ENCODE measurements at regions not wholly inside any gene's neighbourhood (a gene's known extent, or its start where the extent isn't known, plus 50 kb on each side); places are given as distances from the start of the nearest gene placed in this dataset.

DNA sequence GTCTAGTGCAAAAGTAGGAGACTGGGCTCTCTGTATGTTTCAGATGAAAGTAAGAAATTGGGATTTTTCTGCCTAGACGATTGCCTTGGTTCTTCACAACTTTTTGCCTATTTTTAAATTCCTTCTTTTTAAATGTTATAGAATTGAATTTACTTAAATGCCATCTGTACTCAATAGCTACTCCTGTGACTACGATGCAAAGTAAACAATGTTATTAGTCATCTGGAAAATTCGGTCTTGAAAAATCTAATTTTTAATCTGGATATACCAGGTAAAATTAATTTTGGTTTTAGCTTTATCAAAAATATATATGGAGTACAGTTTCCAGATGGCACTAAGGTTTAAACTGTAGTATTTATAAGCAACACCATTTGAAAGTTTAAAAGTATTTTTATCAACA, 472.2 kb downstream of the UTRN start:
- no peaks in the 10 kb centered on the region for H3K9me3 ChIP-seq (ENCODE audit: control insufficient read depth, insufficient read depth, low read length)
- H3F3A ChIP-seq (ENCODE audit: control insufficient read depth, insufficient read depth): no peaks in the 10 kb centered on the region
- no peak for TF ChIP-seq EZH2phosphoT487 (IDR thresholded peaks at IDR 0.05; ENCODE audit: borderline replicate concordance, low read length)
- TF ChIP-seq, protein P1, sequence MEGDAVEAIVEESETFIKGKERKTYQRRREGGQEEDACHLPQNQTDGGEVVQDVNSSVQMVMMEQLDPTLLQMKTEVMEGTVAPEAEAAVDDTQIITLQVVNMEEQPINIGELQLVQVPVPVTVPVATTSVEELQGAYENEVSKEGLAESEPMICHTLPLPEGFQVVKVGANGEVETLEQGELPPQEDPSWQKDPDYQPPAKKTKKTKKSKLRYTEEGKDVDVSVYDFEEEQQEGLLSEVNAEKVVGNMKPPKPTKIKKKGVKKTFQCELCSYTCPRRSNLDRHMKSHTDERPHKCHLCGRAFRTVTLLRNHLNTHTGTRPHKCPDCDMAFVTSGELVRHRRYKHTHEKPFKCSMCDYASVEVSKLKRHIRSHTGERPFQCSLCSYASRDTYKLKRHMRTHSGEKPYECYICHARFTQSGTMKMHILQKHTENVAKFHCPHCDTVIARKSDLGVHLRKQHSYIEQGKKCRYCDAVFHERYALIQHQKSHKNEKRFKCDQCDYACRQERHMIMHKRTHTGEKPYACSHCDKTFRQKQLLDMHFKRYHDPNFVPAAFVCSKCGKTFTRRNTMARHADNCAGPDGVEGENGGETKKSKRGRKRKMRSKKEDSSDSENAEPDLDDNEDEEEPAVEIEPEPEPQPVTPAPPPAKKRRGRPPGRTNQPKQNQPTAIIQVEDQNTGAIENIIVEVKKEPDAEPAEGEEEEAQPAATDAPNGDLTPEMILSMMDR (IDR thresholded peaks at IDR 0.05; ENCODE audit: low read depth, low read length, poor library complexity, severe bottlenecking): no peak
- no peaks in the 10 kb centered on the region for H3K36me3 ChIP-seq (ENCODE audit: control insufficient read depth, low read length)
- H3K79me2 ChIP-seq (ENCODE audit: control insufficient read depth, low read length): no peaks in the 10 kb centered on the region
- H3K27ac ChIP-seq (ENCODE audit: low read depth, low read length): no peak overlapping the region
- no peaks in the 10 kb centered on the region for H4K20me1 ChIP-seq (ENCODE audit: control insufficient read depth, insufficient read depth, low read depth, low read length)
- no peaks in the 10 kb centered on the region for H3K27me3 ChIP-seq (ENCODE audit: control insufficient read depth, low read length)
- no peak overlapping the region for H3K4me3 ChIP-seq (ENCODE audit: low read length)
- peaks cover 12% of the 10 kb centered on the region for H3K4me1 ChIP-seq (ENCODE audit: control insufficient read depth, low read length)
- no peaks in the 10 kb centered on the region for H3K9me2 ChIP-seq (replicated peaks; ENCODE audit: control insufficient read depth, low read length)
- no peak overlapping the region for H3K4me2 ChIP-seq (ENCODE audit: low read length)

DNA sequence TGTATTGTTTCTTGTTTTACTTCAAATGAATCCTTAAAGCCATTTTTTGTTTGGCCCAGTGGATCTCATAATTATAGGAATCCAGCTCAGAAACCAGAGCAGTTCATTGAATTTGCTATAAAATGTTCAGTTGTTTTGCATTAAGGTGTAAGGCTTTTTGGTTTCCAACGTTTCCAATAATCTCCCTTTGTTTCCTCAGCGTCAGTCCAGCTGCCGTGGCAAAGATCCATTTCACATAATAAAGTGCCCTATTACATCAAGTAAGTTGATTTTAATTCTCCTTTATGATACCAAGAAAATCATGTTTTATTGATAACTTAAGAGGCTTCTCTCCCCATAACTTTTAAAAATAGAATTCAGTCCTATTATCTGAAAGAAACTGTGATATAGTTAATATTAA, 472.6 kb downstream of the UTRN start:
- H3K36me3 ChIP-seq (ENCODE audit: control insufficient read depth, low read length): no peaks in the 10 kb centered on the region
- H3K9me3 ChIP-seq (ENCODE audit: control insufficient read depth, insufficient read depth, low read length): no peaks in the 10 kb centered on the region
- H3K27ac ChIP-seq (ENCODE audit: low read depth, low read length): no peak overlapping the region
- no peaks in the 10 kb centered on the region for H3K79me2 ChIP-seq (ENCODE audit: control insufficient read depth, low read length)
- no peaks in the 10 kb centered on the region for H4K20me1 ChIP-seq (ENCODE audit: control insufficient read depth, insufficient read depth, low read depth, low read length)
- no peaks in the 10 kb centered on the region for H3F3A ChIP-seq (ENCODE audit: control insufficient read depth, insufficient read depth)
- peaks cover 9% of the 10 kb centered on the region for H3K4me1 ChIP-seq (ENCODE audit: control insufficient read depth, low read length)
- H3K4me3 ChIP-seq (ENCODE audit: low read length): no peak overlapping the region
- H3K4me2 ChIP-seq (ENCODE audit: low read length): no peak overlapping the region
- no peaks in the 10 kb centered on the region for H3K27me3 ChIP-seq (ENCODE audit: control insufficient read depth, low read length)
- TF ChIP-seq, protein P1 (IDR thresholded peaks at IDR 0.05; ENCODE audit: low read depth, low read length, poor library complexity, severe bottlenecking): no peak
- TF ChIP-seq EZH2phosphoT487 (IDR thresholded peaks at IDR 0.05; ENCODE audit: borderline replicate concordance, low read length): no peak
- H3K9me2 ChIP-seq (replicated peaks; ENCODE audit: control insufficient read depth, low read length): no peaks in the 10 kb centered on the region

DNA sequence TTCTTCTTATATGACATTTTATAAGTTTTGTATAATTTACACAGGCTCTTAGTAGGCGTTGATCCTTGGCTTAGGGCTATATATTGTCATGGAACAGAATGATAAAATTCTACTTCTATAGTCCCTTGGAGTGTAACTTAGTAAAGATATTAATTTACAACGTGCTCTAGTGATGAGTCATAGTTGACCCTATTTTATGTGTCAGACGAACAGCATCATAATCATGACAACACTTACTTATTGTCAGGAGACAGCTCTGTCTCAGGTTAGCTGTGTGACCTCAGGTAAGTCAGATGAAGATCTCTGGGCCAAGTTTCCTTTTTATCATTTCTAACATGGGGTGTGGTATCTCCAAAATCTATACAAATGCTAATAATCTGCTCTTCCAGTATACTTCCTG, 473.5 kb downstream of the UTRN start:
- H4K20me1 ChIP-seq (ENCODE audit: control insufficient read depth, insufficient read depth, low read depth, low read length): no peaks in the 10 kb centered on the region
- H3K4me2 ChIP-seq (ENCODE audit: low read length): no peak overlapping the region
- TF ChIP-seq, protein P1 (IDR thresholded peaks at IDR 0.05; ENCODE audit: low read depth, low read length, poor library complexity, severe bottlenecking): no peak
- no peak for TF ChIP-seq EZH2phosphoT487 (IDR thresholded peaks at IDR 0.05; ENCODE audit: borderline replicate concordance, low read length)
- H3K4me3 ChIP-seq (ENCODE audit: low read length): no peak overlapping the region
- no peaks in the 10 kb centered on the region for H3K9me2 ChIP-seq (replicated peaks; ENCODE audit: control insufficient read depth, low read length)
- no peaks in the 10 kb centered on the region for H3K36me3 ChIP-seq (ENCODE audit: control insufficient read depth, low read length)
- H3K4me1 ChIP-seq (ENCODE audit: control insufficient read depth, low read length): peaks cover under 1% of the 10 kb centered on the region
- H3K79me2 ChIP-seq (ENCODE audit: control insufficient read depth, low read length): no peaks in the 10 kb centered on the region
- no peaks in the 10 kb centered on the region for H3K27me3 ChIP-seq (ENCODE audit: control insufficient read depth, low read length)
- no peaks in the 10 kb centered on the region for H3F3A ChIP-seq (ENCODE audit: control insufficient read depth, insufficient read depth)
- H3K9me3 ChIP-seq (ENCODE audit: control insufficient read depth, insufficient read depth, low read length): no peaks in the 10 kb centered on the region
- H3K27ac ChIP-seq (ENCODE audit: low read depth, low read length): no peak overlapping the region

DNA sequence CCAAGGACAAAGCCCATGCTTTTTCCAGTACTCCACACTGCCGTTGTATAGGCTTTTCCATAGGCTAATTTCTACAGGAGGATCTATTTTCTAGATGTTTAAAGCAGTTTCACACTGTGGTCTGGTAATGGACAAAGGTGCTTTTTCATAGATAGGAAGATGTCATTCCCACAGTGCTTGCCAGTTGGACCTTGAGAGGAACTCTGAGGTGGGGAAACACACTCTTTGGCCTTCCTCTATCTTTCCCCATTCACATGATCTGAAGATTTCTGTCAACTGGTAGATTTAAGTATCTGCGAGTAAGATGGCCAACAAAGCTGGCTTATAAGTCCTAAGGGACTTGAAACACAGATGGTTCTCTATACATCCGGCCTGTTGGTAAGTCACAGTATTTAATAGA, 477.3 kb downstream of the UTRN start:
- H3K27ac ChIP-seq (ENCODE audit: low read depth, low read length): no peak overlapping the region
- H4K20me1 ChIP-seq (ENCODE audit: control insufficient read depth, insufficient read depth, low read depth, low read length): no peaks in the 10 kb centered on the region
- H3K79me2 ChIP-seq (ENCODE audit: control insufficient read depth, low read length): no peaks in the 10 kb centered on the region
- no peaks in the 10 kb centered on the region for H3K9me2 ChIP-seq (replicated peaks; ENCODE audit: control insufficient read depth, low read length)
- no peak overlapping the region for H3K4me2 ChIP-seq (ENCODE audit: low read length)
- no peaks in the 10 kb centered on the region for H3F3A ChIP-seq (ENCODE audit: control insufficient read depth, insufficient read depth)
- no peaks in the 10 kb centered on the region for H3K36me3 ChIP-seq (ENCODE audit: control insufficient read depth, low read length)
- H3K4me1 ChIP-seq (ENCODE audit: control insufficient read depth, low read length): no peaks in the 10 kb centered on the region
- H3K27me3 ChIP-seq (ENCODE audit: control insufficient read depth, low read length): no peaks in the 10 kb centered on the region
- no peak for TF ChIP-seq EZH2phosphoT487 (IDR thresholded peaks at IDR 0.05; ENCODE audit: borderline replicate concordance, low read length)
- TF ChIP-seq, protein P1 (IDR thresholded peaks at IDR 0.05; ENCODE audit: low read depth, low read length, poor library complexity, severe bottlenecking): no peak
- no peak overlapping the region for H3K4me3 ChIP-seq (ENCODE audit: low read length)
- no peaks in the 10 kb centered on the region for H3K9me3 ChIP-seq (ENCODE audit: control insufficient read depth, insufficient read depth, low read length)
